NCI-H146 (cell line): ENCODE measurements at regions not wholly inside any gene's neighbourhood (a gene's known extent, or its start where the extent isn't known, plus 50 kb on each side); places are given as distances from the start of the nearest gene placed in this dataset.

ENCODE experiments used
- DNase-seq: peaks from one replicate; lab custom pipeline; 2025; lab: John Stamatoyannopoulos, UW

DNA sequence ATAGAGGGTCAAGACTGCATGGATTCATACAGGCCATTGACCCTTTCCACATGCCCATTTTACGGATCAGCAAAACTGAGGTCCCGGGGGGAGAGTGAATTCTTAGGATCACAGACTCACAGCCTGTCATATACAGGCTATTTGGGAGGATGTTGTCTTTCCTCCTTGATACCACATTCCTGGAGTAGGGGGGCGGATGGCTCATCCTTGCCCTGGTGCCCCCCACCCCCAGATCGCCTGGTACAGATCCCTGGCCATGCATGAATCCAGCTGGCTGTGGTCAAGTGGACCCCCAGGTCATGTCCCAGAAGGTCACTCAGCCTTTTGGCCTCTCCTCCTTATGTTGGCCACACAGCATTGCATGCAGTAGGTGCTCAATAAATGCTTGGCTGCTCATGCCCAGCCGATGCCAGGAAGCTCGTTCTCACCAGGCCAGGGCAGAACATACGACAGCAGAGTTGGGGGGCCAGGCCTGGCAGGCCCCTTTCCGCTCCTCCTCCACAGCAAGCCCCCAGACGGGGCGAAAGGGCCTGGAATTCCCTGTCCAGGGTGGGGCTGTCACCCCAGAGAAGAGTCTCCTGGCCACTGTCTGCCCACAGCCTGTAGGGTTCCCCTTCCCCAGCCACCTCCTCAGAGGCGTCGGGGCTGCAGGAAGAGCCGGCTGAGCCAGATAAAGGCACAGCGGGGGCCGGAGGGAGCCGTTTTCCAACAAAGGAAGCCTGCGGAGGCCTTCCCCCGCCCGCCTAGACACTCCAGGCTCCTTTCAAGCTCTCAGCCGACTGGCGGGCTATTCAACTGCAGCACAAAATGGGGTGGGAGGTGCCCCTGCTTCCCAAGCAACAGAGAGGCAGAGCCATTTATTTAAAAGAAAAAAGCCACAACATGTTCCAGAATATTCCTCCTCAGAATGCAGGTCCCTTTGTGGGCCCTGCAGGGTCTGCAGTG is 215.7 kb upstream of the CIBAR2 start:
- DNase-seq, result peak; percentile 93

GRCh38 chr16:85328676-85329058 is 216.4 kb upstream of the CIBAR2 start:
- peak; percentile 85 for DNase-seq

DNA sequence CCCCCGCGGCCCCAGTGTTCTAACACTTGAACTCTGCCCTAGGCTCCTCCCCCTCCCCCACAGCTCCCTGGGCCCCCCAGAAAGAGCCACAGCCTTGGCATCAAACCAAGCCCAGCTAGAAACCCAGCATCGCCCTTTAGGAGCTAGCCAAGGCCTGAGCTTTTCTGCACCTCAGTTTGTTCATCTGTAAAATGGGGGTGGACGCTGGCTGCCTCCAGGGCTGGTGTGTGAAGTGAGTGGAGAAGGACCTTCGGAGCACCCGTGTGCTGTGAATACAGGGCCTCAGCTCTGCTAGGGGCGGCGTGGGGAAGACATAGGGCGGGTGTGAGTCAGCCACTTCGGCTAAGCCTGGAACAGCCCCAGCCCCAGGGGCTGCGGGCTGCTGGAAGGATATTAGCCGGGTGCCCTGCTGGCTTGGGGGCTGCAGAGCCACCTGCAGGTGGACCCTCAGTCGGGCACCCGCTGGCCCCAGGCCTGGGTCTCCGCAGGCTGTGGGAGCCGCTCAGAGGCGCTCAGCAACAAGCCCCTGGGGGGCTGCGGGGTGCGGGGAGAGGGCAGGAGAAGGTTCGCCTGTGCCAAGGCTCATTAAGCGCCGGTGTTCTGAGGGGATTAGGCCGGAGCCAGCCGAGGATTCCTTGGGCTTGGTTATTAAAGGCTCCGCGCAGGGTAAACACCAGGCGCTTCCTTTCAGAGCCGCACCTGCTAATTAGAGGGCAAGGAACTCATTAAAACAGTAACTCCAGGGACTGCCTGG is 217.0 kb upstream of the CIBAR2 start:
- DNase-seq, result peak; percentile 88

- peak; percentile 43 for DNase-seq
These were observed 217.9 kb upstream of the CIBAR2 start for GRCh38 chr16:85330006-85330693.

GRCh38 chr16:85330694-85331188 is 218.5 kb upstream of the CIBAR2 start:
- peak; percentile 22 for DNase-seq

DNA sequence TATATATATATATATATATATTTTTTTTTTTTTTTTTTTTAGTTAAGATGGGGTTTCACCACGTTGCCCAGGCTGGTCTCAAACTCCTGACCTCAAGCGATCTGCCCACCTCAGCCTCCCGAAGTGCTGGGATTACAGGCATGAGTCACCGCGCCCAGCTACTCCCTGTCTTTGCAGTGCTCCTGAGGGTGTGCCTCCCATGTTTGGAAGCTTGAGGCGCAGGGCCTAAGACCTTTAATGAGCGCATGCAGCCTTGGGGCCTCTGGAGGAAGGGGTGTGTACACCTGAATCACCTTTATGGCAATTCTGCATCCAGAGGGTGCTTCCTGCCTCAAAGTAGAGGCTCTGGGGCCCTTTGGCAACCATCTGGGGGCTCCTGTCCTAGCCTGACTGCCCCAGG is 219.4 kb upstream of the CIBAR2 start:
- no peak for DNase-seq

GRCh38 chr16:85332175-85332574 is 219.9 kb upstream of the CIBAR2 start:
- no peak for DNase-seq

GRCh38 chr16:85333337-85333736 is 221.1 kb upstream of the CIBAR2 start:
- no peak for DNase-seq

DNA sequence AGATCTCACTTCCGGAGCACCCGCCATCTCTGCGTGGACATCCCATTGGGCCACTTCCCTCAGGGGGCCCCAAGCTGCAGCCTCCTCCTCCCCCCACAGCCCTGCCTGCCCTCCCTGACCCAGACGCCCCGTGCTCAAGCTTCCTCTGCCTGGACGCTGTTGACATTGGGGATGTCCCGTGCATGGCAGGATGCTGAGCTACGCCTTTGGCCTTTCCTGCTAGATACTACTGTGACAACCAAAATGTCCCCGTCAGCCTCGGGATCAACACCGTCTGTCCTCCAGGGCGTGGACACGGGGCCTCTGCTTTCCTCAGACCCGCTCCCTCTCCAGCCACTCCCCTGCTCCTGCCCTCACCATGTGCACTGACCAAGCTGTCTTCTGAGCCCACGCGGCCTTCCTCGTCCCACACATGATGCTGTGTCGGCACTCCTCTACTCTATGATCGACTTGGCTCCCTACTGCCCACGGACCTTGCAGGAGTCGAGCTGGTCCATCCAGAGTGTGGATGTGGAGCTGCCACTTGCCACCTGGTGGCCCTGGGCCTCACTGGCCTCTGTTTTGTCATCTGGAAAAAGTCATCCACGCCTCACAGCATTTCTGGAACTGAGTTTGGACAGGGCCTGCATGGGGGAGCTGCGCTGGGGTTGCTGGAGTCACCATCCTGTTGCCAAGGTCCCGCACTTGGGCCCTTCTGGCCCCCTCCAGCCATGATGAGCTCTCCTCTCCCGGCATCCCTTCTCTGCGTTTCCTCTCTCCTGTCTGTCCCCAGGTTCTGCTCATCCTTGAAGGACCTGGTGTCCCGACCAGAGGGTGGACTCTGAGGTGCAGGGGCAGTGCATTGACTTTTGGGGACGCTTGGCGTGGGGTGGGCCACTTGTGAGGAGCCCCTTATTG is 221.7 kb upstream of the CIBAR2 start:
- no peak for DNase-seq

DNA sequence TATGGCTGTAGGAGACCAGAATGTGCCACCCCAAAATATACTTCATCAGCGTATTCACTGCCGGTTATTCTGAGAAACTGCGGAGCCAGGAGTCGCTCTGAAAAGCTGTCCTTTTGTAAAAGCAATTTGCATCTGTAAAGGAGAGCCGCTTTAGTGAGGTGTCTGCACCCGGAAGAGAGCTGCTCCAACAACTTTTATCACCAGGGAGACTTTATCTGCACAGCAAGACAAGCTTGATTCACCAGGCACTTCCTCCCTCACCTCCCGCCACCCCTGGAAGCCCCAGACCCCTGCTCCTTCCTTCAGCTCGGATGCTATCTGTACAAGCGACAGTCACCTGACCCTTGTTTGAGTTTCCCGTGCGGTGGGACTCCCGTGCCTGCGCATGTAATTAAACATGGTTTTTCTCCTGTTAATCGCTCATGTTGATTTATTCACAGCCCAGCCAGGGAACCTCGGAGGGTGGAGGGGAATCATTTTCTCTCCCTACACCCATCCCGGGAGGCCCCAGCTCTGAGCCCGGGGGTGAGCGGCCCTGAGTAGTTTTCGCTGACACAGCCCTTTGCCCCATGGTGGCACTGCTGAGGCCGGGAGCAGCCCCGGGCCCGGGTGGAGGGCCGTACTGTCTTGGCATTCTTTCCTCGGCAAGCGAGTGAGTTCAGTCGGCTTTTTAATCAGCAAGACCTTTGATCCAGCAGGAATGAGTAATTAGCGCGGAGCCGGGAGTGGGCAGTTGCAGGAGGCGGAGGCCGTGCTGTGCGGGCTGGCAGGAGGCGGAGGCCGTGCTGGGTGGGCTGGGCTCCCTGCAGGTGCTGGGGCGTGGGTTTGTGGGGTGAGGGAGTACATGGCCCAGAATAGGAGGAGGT is 222.7 kb upstream of the CIBAR2 start:
- peak; percentile 73 for DNase-seq

GRCh38 chr16:85335584-85336491 is 223.6 kb upstream of the CIBAR2 start:
- DNase-seq, result no peak

DNA sequence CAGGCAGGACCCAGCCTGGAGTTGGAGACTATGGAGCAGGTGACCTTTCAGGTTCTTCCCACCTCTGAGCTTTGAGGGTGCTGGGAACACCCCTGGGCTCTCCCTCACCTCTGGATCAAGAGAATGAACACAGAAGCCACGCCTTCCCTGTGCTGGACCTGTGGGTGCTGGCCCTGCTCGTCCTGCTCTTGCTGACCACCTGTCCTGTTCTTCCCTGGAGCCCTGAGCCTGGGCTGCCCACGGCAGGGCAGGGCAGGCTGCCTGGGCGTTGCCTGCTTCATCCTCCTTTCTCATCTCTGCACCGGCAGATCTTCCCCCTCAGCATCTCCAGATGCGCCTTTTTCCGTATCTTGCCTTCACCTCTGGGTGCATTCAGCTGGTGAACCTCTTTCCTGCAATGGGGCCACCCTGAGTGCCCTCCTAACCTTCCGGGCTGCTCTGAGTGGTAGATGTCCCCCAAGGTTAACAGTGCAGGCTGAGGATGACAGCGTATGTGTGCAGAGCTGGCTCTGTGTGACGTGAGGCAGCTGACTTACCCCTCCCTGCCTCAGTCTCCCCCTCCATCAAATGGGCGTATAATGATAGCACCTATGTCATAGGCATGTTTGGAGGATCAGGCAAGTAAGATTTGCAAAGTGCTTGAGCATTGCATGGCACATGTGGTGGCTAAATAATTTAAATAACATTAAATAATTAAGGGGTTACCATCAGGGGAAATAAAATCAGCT is 225.8 kb upstream of the CIBAR2 start:
- DNase-seq, result no peak

GRCh38 chr16:85338638-85338982 is 226.3 kb upstream of the CIBAR2 start:
- DNase-seq, result no peak

GRCh38 chr16:85338989-85339685 is 226.9 kb upstream of the CIBAR2 start:
- no peak for DNase-seq

- DNase-seq, result no peak
These were observed 229.9 kb upstream of the CIBAR2 start for GRCh38 chr16:85341972-85342695.

DNA sequence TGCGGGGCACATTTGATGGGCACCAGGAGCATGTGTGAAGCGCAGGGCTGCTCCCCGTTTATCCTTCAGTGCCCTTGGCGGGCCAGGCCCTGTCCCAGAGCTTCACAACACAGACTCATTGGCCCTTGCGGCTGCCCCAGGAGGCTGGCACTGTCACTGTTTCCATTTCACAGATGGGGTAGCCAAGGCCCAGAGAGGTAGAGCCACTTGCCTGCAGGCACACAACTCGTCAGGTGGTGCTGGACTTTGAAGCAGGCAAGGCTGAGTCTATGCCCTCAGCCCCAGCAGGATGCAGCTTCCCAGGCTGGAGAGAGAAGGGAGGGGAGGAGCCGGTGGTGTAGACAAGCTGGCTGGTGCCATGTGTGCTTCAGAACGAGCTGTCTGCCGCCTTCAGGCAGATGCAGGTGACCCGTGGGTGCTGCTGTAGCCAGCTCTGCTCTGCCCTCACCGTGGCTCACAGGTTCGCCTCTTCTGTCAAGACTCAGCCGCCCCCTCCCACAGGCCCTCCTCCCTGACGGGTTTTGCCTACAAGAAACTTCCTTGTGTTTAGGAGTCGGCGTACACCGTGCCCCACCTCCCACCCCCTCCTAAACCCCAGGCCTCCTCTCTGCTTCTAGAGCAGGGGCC is 232.3 kb upstream of the CIBAR2 start:
- no peak for DNase-seq

DNA sequence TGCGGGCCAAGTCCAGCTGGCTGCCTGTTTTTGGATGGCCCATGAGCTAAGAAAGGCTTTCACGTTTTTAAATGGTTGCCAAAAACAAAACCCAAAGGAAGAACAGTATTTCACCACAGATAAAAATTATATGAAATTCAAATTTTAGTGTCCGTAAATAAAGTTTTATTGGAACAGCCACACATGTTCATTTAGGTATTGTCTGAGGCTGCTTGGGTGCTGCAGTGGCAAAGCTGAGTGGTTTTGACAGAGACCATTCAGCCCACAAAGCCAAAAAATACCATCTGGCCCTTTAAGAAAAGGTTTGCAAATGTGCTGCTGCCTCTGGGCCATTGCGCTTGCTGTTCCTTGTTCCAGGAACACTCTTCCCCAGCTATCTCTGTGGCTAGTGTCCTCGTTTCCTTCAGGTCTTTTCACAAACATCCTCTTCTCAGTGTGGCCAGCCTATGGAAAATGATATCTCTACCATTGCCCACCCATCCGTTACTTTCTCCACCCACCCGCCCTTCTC is 232.9 kb upstream of the CIBAR2 start:
- DNase-seq, result no peak
